Lung (tissue), 11 donors: ENCODE measurements at regions not wholly inside any gene's neighbourhood (a gene's known extent, or its start where the extent isn't known, plus 50 kb on each side); places are given as distances from the start of the nearest gene placed in this dataset.

Experiments used
- ATAC-seq: fragments of 200-7000 bp; cut with Tn5 transposase; one replicate; pipeline ENCODE4 v1.9.1; 2020; ENCODE audit warnings: moderate number of reproducible peaks; ENCODE audit not compliant: insufficient read depth, low FRiP score
- DNase-seq, 3 donors: peaks; one replicate each; pipeline ENCODE4 v3.0.0-alpha.2; 2013 to 2017
- H3K27ac ChIP-seq, 2 donors: one replicate each; pipeline ENCODE4 v1.5.1; 2013; ENCODE audit warnings: mild to moderate bottlenecking in 2 of 2, moderate library complexity in 2 of 2, control low read depth in 1 of 2, inconsistent platforms in 1 of 2, low read depth in 1 of 2, low read length in 1 of 2
- H3K27me3 ChIP-seq, 3 donors: one replicate each; pipeline ENCODE4 v1.5.1; 2013; ENCODE audit warnings: low read length in 2 of 3; ENCODE audit not compliant: control insufficient read depth in 3 of 3, insufficient read depth in 3 of 3
- H3K36me3 ChIP-seq, 4 donors: one replicate each; pipeline ENCODE4 v1.5.1; 2013; ENCODE audit warnings: low read length in 4 of 4, mild to moderate bottlenecking in 1 of 4, moderate library complexity in 1 of 4; ENCODE audit not compliant: control insufficient read depth in 4 of 4, insufficient read depth in 4 of 4
- H3K4me1 ChIP-seq, 5 donors: one replicate each; pipeline ENCODE4 v1.5.1; 2013; ENCODE audit warnings: low read length in 5 of 5, mild to moderate bottlenecking in 2 of 5, moderate library complexity in 1 of 5; ENCODE audit not compliant: control insufficient read depth in 5 of 5, insufficient read depth in 5 of 5
- H3K4me3 ChIP-seq: one replicate; pipeline ENCODE4 v1.5.1; 2013; ENCODE audit warnings: mild to moderate bottlenecking, control low read depth, moderate library complexity
- H3K9ac ChIP-seq, 2 donors: one replicate each; pipeline ENCODE4 v1.5.1; 2013; ENCODE audit warnings: low read length in 2 of 2, control low read depth in 1 of 2; ENCODE audit not compliant: insufficient read depth in 1 of 2
- H3K9me3 ChIP-seq, 4 donors: one replicate each; pipeline ENCODE4 v1.5.1; 2013; ENCODE audit warnings: low read length in 3 of 4, mild to moderate bottlenecking in 1 of 4, moderate library complexity in 1 of 4; ENCODE audit not compliant: control insufficient read depth in 4 of 4, insufficient read depth in 3 of 4
- CTCF ChIP-seq: IDR thresholded peaks from 2 replicates; pipeline ENCODE4 v1.5.1; 2012; ENCODE audit warnings: mild to moderate bottlenecking; ENCODE audit errors: control extremely low read depth, extremely low read depth
- WGBS, 2 donors: extraction: QIAGEN DNeasy Blood & Tissue Kit; methylation state at CpG; one replicate each; pipeline ENCODE4 v1.1.7; 2013; 5-methylcytosine and 5-hydroxymethylcytosine counted together
- donor health status: control.
- donor health status: control.
- donor health status: Bipolar disorder and iron deficiency.
- donor health status: healthy.
- donor health status: DM: yes; HTN: yes; CAD: no.

- no peak overlapping the region for H3K9ac ChIP-seq
- DNase-seq (no peak), ATAC-seq (no peak)
- H3K36me3 ChIP-seq, result no peaks in the 10 kb centered on the region
- no peaks in the 10 kb centered on the region for H3K27me3 ChIP-seq
- H3K27ac ChIP-seq, result no peak overlapping the region
- no peak for TF ChIP-seq CTCF
- 87 to 91% methylated on average over 6 of the region's 6 CpGs for WGBS, 2 donors
- no peaks in the 10 kb centered on the region for H3K4me1 ChIP-seq
- H3K4me3 ChIP-seq, result no peak overlapping the region
- H3K9me3 ChIP-seq, result no peaks in the 10 kb centered on the region
These were observed 264.0 kb downstream of the ARL4A start for GRCh38 chr7:12951397-12951801.

- Histone ChIP-seq H3K4me1 (no peaks in the 10 kb centered on the region), H3K4me3 (no peak overlapping the region), H3K27ac (no peak overlapping the region)
These were observed 267.1 kb downstream of the ARL4A start for GRCh38 chr7:12954380-12955033.

GRCh38 chr7:12957487-12957886, 270.1 kb downstream of the ARL4A start:
- no peak for ATAC-seq
- H3K9ac ChIP-seq, result no peak overlapping the region
- H3K27ac ChIP-seq, result no peak overlapping the region
- no peaks in the 10 kb centered on the region for H3K36me3 ChIP-seq
- TF ChIP-seq CTCF, result no peak
- DNase-seq, result no peak
- H3K4me3 ChIP-seq, result no peak overlapping the region
- H3K27me3 ChIP-seq, result no peaks in the 10 kb centered on the region
- H3K4me1 ChIP-seq, result no peaks in the 10 kb centered on the region
- 88 to 90% methylated on average over 5 of the region's 5 CpGs for WGBS, 2 donors
- H3K9me3 ChIP-seq, result peaks cover 0 to 3% (median 0%) of the 10 kb centered on the region in 4 donors

More at GRCh38 chr7:12954380-12955033, 267.1 kb downstream of the ARL4A start:
- H3K27me3 ChIP-seq, result no peaks in the 10 kb centered on the region
- no peak for TF ChIP-seq CTCF
- no peaks in the 10 kb centered on the region for H3K36me3 ChIP-seq
- H3K9me3 ChIP-seq, result peaks cover 0 to 3% (median 0%) of the 10 kb centered on the region in 4 donors
- no peak overlapping the region for H3K9ac ChIP-seq
- no peak for ATAC-seq
- peak in 1 of 3 donors; percentile 36 for DNase-seq

GRCh38 chr7:12961910-12962480, 274.6 kb downstream of the ARL4A start:
- Histone ChIP-seq H3K4me3 (no peak overlapping the region), H3K9me3 (peaks cover 0 to 3% (median 0%) of the 10 kb centered on the region in 4 donors), H3K4me1 (no peaks in the 10 kb centered on the region), H3K27me3 (no peaks in the 10 kb centered on the region), H3K9ac (no peak overlapping the region), H3K27ac (no peak overlapping the region), H3K36me3 (no peaks in the 10 kb centered on the region)
- no peak for TF ChIP-seq CTCF
- no peak for ATAC-seq
- 80 to 81% methylated on average over 4 of the region's 4 CpGs for WGBS, 2 donors
- no peak for DNase-seq
